Prostate gland (tissue), 2 donors: ENCODE measurements at regions not wholly inside any gene's neighbourhood (a gene's known extent, or its start where the extent isn't known, plus 50 kb on each side); places are given as distances from the start of the nearest gene placed in this dataset.

Source experiments
- POLR2A ChIP-seq: fragments of 450-650 bp; IDR thresholded peaks from one replicate; pipeline ENCODE4 v1.6.1; 2016; ENCODE audit warnings: antibody characterized with exemption, mild to moderate bottlenecking
- POLR2AphosphoS5 ChIP-seq: sonication (generic); formaldehyde crosslinking; IDR thresholded peaks from one replicate; pipeline ENCODE4 v1.6.1; 2017; ENCODE audit warnings: antibody characterized with exemption
- TF ChIP-seq, protein P1 (sequence below), 4 experiments: fragments of 200-600 bp in 2 of 4; fragments of 450-650 bp in 2 of 4; sonication (generic) in 2 of 4; IDR thresholded peaks; 1 replicate in 3 of 4; 2 replicates in 1 of 4; pipeline ENCODE4 v1.5.1; 2016 to 2019; ENCODE audit warnings: antibody characterized with exemption in 4 of 4, mild to moderate bottlenecking in 2 of 4, moderate library complexity in 2 of 4

DNA sequence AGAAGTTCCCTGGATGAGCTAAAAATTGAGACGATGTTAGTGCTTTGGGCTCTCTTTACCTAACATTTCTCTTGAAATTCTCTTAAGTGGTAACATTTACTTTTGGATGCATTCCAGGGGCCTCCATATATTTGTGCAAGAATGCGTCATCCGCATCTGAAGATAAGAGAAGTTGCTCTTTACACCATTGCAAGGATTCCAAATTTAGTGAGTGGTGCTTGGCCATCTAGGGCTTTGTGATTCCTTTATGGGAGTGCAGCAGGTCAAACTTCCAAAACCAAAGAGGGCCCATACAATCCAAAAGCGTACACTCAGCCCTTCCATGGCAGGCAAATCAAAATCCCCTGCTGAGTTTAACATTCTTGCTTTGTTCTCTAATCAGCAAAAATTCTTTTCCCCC, 102.0 kb upstream of the DMAC1 start:
- TF ChIP-seq, protein P1, sequence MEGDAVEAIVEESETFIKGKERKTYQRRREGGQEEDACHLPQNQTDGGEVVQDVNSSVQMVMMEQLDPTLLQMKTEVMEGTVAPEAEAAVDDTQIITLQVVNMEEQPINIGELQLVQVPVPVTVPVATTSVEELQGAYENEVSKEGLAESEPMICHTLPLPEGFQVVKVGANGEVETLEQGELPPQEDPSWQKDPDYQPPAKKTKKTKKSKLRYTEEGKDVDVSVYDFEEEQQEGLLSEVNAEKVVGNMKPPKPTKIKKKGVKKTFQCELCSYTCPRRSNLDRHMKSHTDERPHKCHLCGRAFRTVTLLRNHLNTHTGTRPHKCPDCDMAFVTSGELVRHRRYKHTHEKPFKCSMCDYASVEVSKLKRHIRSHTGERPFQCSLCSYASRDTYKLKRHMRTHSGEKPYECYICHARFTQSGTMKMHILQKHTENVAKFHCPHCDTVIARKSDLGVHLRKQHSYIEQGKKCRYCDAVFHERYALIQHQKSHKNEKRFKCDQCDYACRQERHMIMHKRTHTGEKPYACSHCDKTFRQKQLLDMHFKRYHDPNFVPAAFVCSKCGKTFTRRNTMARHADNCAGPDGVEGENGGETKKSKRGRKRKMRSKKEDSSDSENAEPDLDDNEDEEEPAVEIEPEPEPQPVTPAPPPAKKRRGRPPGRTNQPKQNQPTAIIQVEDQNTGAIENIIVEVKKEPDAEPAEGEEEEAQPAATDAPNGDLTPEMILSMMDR (IDR thresholded peaks at IDR 0.05): no peak
- TF ChIP-seq POLR2A: no peak
- no peak for TF ChIP-seq POLR2AphosphoS5
